HL-60 (cell line): ENCODE measurements at regions not wholly inside any gene's neighbourhood (a gene's known extent, or its start where the extent isn't known, plus 50 kb on each side); places are given as distances from the start of the nearest gene placed in this dataset.

ENCODE experiments used
- DNase-seq, 2 experiments: peaks; one replicate each; pipeline ENCODE4 v3.0.0-alpha.2; 2010 to 2020; ENCODE audit warnings: low read depth in 1 of 2, low spot score in 1 of 2
- H3K27ac ChIP-seq: fragments of 250-450 bp; sonication (Bioruptor Pico); replicated peaks from 2 replicates; pipeline ENCODE4 v1.5.1; 2020; ENCODE audit warnings: mild to moderate bottlenecking, moderate library complexity
- H3K27me3 ChIP-seq: fragments of 250-450 bp; sonication (Bioruptor Pico); 2 replicates; pipeline ENCODE4 v1.5.1; 2021; ENCODE audit warnings: mild to moderate bottlenecking, moderate library complexity; ENCODE audit not compliant: insufficient read depth, poor library complexity, severe bottlenecking
- H3K4me3 ChIP-seq: replicated peaks from 2 replicates; pipeline ENCODE4 v1.5.1; 2011; ENCODE audit warnings: mild to moderate bottlenecking, control low read depth, low read length; ENCODE audit not compliant: insufficient read depth
- GABPA ChIP-seq: IDR thresholded peaks from 2 replicates; pipeline ENCODE4 v1.6.1; 2012; ENCODE audit warnings: low read depth
- POLR2AphosphoS5 ChIP-seq: IDR thresholded peaks from 2 replicates; pipeline ENCODE4 v1.6.1; 2012; ENCODE audit warnings: low read depth
- SPI1 ChIP-seq: IDR thresholded peaks from 2 replicates; pipeline ENCODE4 v1.6.1; 2012; ENCODE audit warnings: low read depth, mild to moderate bottlenecking, borderline replicate concordance
- TF ChIP-seq, protein P1 (sequence below): IDR thresholded peaks from 2 replicates; pipeline ENCODE4 v1.6.1; 2012; ENCODE audit warnings: low read depth; ENCODE audit not compliant: insufficient replicate concordance
- TF ChIP-seq, protein P2 (sequence below): IDR thresholded peaks from one replicate; pipeline ENCODE4 v1.5.1; 2011; ENCODE audit warnings: low read length, control low read depth, inconsistent platforms; ENCODE audit not compliant: insufficient read depth

DNA sequence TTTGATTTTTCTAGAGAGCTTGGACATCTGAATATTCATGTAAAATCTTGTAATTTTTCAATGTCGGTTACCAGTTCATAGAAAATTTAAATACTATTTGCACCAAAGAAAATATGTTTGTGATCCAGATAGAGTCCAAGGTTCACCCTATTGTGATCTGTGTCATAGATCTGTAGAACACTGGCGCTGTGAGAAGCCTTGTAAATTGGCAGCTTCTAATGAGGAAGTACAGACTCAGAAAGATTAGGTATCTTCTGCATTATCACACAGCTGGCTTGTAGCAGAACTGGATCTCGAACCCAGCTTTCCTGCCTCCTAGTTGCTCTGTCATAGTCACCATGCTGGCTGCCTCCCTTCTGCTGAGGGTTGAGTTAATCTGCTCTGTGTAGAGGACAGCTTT lies 106.5 kb upstream of the PAK3 start:
- TF ChIP-seq SPI1 (no peak), GABPA (no peak), POLR2AphosphoS5 (no peak)
- TF ChIP-seq, protein P1, sequence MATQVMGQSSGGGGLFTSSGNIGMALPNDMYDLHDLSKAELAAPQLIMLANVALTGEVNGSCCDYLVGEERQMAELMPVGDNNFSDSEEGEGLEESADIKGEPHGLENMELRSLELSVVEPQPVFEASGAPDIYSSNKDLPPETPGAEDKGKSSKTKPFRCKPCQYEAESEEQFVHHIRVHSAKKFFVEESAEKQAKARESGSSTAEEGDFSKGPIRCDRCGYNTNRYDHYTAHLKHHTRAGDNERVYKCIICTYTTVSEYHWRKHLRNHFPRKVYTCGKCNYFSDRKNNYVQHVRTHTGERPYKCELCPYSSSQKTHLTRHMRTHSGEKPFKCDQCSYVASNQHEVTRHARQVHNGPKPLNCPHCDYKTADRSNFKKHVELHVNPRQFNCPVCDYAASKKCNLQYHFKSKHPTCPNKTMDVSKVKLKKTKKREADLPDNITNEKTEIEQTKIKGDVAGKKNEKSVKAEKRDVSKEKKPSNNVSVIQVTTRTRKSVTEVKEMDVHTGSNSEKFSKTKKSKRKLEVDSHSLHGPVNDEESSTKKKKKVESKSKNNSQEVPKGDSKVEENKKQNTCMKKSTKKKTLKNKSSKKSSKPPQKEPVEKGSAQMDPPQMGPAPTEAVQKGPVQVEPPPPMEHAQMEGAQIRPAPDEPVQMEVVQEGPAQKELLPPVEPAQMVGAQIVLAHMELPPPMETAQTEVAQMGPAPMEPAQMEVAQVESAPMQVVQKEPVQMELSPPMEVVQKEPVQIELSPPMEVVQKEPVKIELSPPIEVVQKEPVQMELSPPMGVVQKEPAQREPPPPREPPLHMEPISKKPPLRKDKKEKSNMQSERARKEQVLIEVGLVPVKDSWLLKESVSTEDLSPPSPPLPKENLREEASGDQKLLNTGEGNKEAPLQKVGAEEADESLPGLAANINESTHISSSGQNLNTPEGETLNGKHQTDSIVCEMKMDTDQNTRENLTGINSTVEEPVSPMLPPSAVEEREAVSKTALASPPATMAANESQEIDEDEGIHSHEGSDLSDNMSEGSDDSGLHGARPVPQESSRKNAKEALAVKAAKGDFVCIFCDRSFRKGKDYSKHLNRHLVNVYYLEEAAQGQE, result no peak
- TF ChIP-seq, protein P2, sequence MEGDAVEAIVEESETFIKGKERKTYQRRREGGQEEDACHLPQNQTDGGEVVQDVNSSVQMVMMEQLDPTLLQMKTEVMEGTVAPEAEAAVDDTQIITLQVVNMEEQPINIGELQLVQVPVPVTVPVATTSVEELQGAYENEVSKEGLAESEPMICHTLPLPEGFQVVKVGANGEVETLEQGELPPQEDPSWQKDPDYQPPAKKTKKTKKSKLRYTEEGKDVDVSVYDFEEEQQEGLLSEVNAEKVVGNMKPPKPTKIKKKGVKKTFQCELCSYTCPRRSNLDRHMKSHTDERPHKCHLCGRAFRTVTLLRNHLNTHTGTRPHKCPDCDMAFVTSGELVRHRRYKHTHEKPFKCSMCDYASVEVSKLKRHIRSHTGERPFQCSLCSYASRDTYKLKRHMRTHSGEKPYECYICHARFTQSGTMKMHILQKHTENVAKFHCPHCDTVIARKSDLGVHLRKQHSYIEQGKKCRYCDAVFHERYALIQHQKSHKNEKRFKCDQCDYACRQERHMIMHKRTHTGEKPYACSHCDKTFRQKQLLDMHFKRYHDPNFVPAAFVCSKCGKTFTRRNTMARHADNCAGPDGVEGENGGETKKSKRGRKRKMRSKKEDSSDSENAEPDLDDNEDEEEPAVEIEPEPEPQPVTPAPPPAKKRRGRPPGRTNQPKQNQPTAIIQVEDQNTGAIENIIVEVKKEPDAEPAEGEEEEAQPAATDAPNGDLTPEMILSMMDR, result no peak
- no peak for DNase-seq
- Histone ChIP-seq H3K27me3 (peaks cover 3% of the 10 kb centered on the region), H3K4me3 (no peak overlapping the region), H3K27ac (no peak overlapping the region)

DNA sequence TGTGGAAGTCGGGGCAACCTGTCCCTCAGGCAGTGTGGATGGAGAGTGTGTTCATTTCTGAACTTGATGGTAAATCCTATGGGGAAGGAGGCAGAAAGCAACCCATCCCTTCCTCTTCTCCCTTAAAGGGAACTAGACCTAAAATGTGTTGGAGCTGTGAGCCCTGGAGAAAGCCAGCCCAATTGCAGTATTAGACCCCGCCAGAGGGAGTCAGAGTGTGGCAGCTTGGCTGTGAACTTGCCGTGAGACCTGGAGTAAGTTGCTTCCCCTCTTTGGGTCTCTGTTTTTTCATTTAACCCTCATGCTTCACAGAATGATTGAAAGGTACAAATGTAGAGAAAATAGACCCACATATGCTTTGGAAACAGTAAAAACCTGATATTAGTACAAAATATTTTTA lies 108.7 kb upstream of the PAK3 start:
- no peak overlapping the region for H3K27ac ChIP-seq
- peaks cover 3% of the 10 kb centered on the region for H3K27me3 ChIP-seq
- peak in 1 of 2 experiments; percentile 31 for DNase-seq
- TF ChIP-seq, protein P1, result no peak
- no peak for TF ChIP-seq POLR2AphosphoS5
- no peak for TF ChIP-seq SPI1
- TF ChIP-seq, protein P2, result no peak
- no peak for TF ChIP-seq GABPA
- no peak overlapping the region for H3K4me3 ChIP-seq

DNA sequence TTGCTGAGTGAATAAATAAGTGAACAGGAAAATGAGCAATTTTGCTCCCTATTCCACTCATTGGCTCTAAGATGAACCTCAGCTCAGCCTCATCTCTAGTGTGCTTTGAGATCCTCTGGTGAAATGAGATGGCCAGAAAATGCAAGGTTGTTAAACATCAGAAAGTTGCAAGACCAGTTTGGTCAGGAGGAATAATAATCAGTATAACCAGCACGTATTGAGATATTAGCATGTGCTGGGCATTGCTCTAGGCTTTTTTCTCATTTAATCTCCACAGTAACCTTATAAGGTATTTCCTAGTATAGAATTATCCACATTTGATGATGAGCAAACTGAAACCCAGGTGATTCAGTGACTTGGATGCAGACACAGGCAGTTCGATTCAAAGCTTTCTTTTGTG lies 110.5 kb upstream of the PAK3 start:
- H3K27ac ChIP-seq, result no peak overlapping the region
- TF ChIP-seq, protein P2, result no peak
- TF ChIP-seq, protein P1, result no peak
- TF ChIP-seq SPI1 (no peak), POLR2AphosphoS5 (no peak), GABPA (no peak)
- peaks cover 3% of the 10 kb centered on the region for H3K27me3 ChIP-seq
- DNase-seq, result no peak
- H3K4me3 ChIP-seq, result no peak overlapping the region
